Panc1 (cell line): ENCODE measurements at regions not wholly inside any gene's neighbourhood (a gene's known extent, or its start where the extent isn't known, plus 50 kb on each side); places are given as distances from the start of the nearest gene placed in this dataset.

ENCODE experiments used
- ATAC-seq: fragments of 200-7000 bp; cut with Tn5 transposase; 2 replicates; pipeline ENCODE4 v1.9.1; 2020; ENCODE audit warnings: mild to moderate bottlenecking, moderate library complexity
- BruUV-seq: library from RNA; stranded (reverse); fragments of 400-500 nt; replicated peaks from 2 replicates; lab custom pipeline; 2021; lab: Mats Ljungman, UMichigan
- CTCF ChIA-PET: fragments of 300-600 bp; sonication (Branson Sonifier 250); formaldehyde crosslinking; loops from one replicate; lab custom pipeline; 2022; ENCODE audit warnings: antibody characterized with exemption; lab: Charles Lee
- POLR2A ChIA-PET: fragments of 300-600 bp; sonication (Branson Sonifier 250); formaldehyde crosslinking; loops from one replicate; lab custom pipeline; 2022; ENCODE audit warnings: antibody characterized with exemption; lab: Charles Lee
- DNase-seq: peaks from one replicate; pipeline ENCODE4 v3.0.0-alpha.2; 2010; ENCODE audit warnings: low read depth, low spot score
- H3K27ac ChIP-seq: 2 replicates; pipeline ENCODE4 v1.5.1; 2011; ENCODE audit warnings: mild to moderate bottlenecking, low read length, inconsistent platforms
- H3K27me3 ChIP-seq: fragments of 200-500 bp; sonication (Bioruptor generic); 2 replicates; pipeline ENCODE4 v1.6.0; 2014; ENCODE audit warnings: low read length, inconsistent platforms; ENCODE audit not compliant: control insufficient read depth, insufficient read depth
- H3K36me3 ChIP-seq: fragments of 200-500 bp; sonication (Bioruptor generic); 2 replicates; pipeline ENCODE4 v1.5.1; 2014; ENCODE audit warnings: inconsistent platforms, mild to moderate bottlenecking, low read length, moderate library complexity; ENCODE audit not compliant: control insufficient read depth, insufficient read depth
- H3K4me1 ChIP-seq: 2 replicates; pipeline ENCODE4 v1.5.1; 2011; ENCODE audit warnings: inconsistent platforms, mild to moderate bottlenecking, low read length, moderate library complexity; ENCODE audit not compliant: control insufficient read depth, insufficient read depth
- H3K4me3 ChIP-seq, 2 experiments: 2 replicates each; pipeline ENCODE4 v1.5.1; 2011 to 2012; ENCODE audit warnings: low read depth in 2 of 2, low read length in 2 of 2, mild to moderate bottlenecking in 2 of 2, inconsistent platforms in 1 of 2, moderate library complexity in 1 of 2
- H3K9me3 ChIP-seq: fragments of 200-500 bp; sonication (Bioruptor generic); 2 replicates; pipeline ENCODE4 v1.5.1; 2014; ENCODE audit warnings: low read depth, mild to moderate bottlenecking, inconsistent platforms, low read length, moderate library complexity; ENCODE audit not compliant: control insufficient read depth, insufficient read depth
- CTCF ChIP-seq: fragments of 450-650 bp; IDR thresholded peaks from 2 replicates; pipeline ENCODE4 v1.5.1; 2017; ENCODE audit warnings: mild to moderate bottlenecking
- POLR2AphosphoS5 ChIP-seq: IDR thresholded peaks from 2 replicates; pipeline ENCODE4 v1.6.1; 2012; ENCODE audit warnings: mild to moderate bottlenecking, low read depth, low read length, moderate library complexity
- REST ChIP-seq, 2 experiments: IDR thresholded peaks; 2 replicates each; pipeline ENCODE4 v1.6.1; 2011 to 2012; ENCODE audit warnings: low read depth in 2 of 2, control low read depth in 1 of 2, low read length in 1 of 2, mild to moderate bottlenecking in 1 of 2, moderate library complexity in 1 of 2; ENCODE audit not compliant: insufficient read depth in 1 of 2
- SIN3A ChIP-seq: IDR thresholded peaks from 2 replicates; pipeline ENCODE4 v1.6.1; 2012; ENCODE audit warnings: low read depth, mild to moderate bottlenecking, low read length, moderate library complexity, borderline replicate concordance; ENCODE audit not compliant: insufficient read depth
- TCF7L2 ChIP-seq: IDR thresholded peaks from 2 replicates; pipeline ENCODE4 v1.6.1; 2011; ENCODE audit warnings: mild to moderate bottlenecking, low read depth, low read length, inconsistent platforms
- in situ Hi-C: cut with HindIII; loops from 2 replicates; pipeline ENCODE4 v1.10.0; 2016; ENCODE audit warnings: low sequenced_read_pairs, low pct_unique_long_range_greater_than_20kb
- intact Hi-C: fragments of 100-400 bp; cut with micrococcal nuclease; formaldehyde crosslinking; loops from one replicate; pipeline ENCODE4 v1.10.0; 2022; ENCODE audit not compliant: unreplicated experiment

- Histone ChIP-seq H3K9me3 (no peaks in the 10 kb centered on the region), H3K4me3 (no peak overlapping the region), H3K27ac (no peak overlapping the region), H3K36me3 (no peaks in the 10 kb centered on the region), H3K4me1 (no peaks in the 10 kb centered on the region), H3K27me3 (peaks cover 4% of the 10 kb centered on the region)
- DNase-seq = no peak
- BruUV-seq = no TSS peak
- peak; percentile 12; the same call in 1 of the 2 replicates for ATAC-seq
- ChIA-PET POLR2A (no interaction called here), CTCF (no interaction called here)
- TF ChIP-seq TCF7L2 (no peak), POLR2AphosphoS5 (no peak), CTCF (no peak), REST (IDR thresholded peaks at IDR 0.05; ENCODE audit: insufficient read depth in 1 of 2, low read depth in 2 of 2, low read length in 1 of 2) (no peak), SIN3A (no peak)
- intact Hi-C loops (no loop called here), in situ Hi-C loops (no loop called here)
Observed at GRCh38 chr1:38745476-38746401, 113.8 kb downstream of the RRAGC start.

DNA sequence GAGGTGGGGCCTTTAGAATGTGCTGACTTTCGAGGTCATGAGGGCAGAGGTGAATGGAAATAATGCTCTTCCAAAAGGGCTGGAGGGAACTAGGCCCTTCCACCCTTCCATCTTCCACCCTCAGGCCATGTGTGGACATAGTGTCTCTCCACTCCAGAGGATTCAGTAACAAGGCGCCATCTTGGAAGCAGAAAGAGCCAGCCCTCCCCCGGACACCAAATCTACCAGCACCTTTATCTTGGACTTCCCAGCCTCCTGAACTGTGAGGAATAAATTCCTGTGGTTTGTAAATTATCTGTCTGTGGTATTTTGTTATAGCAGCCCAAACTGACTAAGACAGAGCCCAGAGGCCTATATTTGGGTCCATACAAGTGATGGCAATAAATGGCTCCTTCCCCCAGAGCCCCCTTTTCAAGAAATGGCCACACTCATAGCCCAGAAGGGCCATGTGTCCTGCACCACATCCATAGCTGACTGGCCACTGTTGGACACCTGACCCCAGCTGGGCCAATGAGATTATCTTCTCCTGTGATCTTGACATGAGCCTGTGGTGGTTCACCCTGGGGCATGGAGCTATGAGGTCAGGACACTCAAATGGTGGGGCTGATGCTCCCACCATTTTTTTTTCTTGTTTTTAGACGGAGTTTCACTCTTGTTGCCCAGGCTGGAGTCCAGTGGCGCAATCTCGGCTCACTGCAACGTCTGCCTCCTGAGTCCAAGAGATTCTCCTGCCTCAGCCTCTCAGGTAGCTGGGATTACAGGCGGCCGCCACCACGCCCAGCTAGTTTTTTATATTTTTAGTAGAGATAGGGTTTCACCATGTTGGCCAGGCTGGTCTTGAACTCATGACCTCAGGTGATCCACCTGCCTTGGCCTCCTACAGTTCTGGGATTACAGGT is 114.9 kb downstream of the RRAGC start:
- CTCF ChIA-PET = no interaction called here

More for the DNA sequence above, 114.9 kb downstream of the RRAGC start:
- H3K9me3 ChIP-seq = no peaks in the 10 kb centered on the region
- BruUV-seq = no TSS peak
- in situ Hi-C loops (no loop called here), intact Hi-C loops (no loop called here)
- no peaks in the 10 kb centered on the region for H3K4me1 ChIP-seq
- no peaks in the 10 kb centered on the region; the same call in 1 of the 2 replicates for H3K27me3 ChIP-seq
- DNase-seq (no peak), ATAC-seq (no peak)
- H3K4me3 ChIP-seq = no peak overlapping the region
- POLR2A ChIA-PET = no interaction called here
- TF ChIP-seq REST (IDR thresholded peaks at IDR 0.05; ENCODE audit: insufficient read depth in 1 of 2, low read depth in 2 of 2, low read length in 1 of 2) (no peak), TCF7L2 (no peak), POLR2AphosphoS5 (no peak), CTCF (no peak), SIN3A (no peak)
- no peak overlapping the region for H3K27ac ChIP-seq
- no peaks in the 10 kb centered on the region for H3K36me3 ChIP-seq
